ENCODE measurements at regions not wholly inside any gene's neighbourhood (a gene's known extent, or its start where the extent isn't known, plus 50 kb on each side); places are given as distances from the start of the nearest gene placed in this dataset.
"Not testable (repeated sequence)": the region's sequence is repeated elsewhere in the genome, so short reads cannot be mapped to it uniquely, and the experiment has no call there.

DNA sequence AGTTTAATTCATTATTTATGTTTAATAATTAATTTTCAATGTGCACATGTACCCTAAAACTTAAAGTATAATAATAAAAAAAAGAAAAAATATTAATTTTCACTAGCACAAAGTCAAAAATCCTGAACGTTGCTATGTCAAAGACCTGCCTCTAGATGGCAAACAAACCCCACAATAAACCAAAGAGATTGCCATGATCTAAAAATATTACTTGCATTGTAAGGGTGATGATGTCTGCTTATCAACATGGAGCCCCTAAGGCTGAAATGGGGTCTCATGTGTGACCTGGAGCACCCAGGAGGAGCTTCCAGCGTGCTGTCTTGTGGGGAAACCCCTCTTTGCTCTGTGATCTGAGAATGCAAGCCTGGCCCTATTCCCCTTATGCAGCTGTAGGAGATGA is 1259.3 kb downstream of the RPIA start:
- not testable (repeated sequence) for H3K4me1 ChIP-seq (ENCODE audit: control insufficient read depth, insufficient read depth, low read length); H3K27ac ChIP-seq (ENCODE audit: low read length); H3K27me3 ChIP-seq (ENCODE audit: control insufficient read depth, insufficient read depth, low read length); H3K4me3 ChIP-seq (ENCODE audit: low read length); H3K9me3 ChIP-seq (replicated peaks; ENCODE audit: control insufficient read depth, low read depth, low read length); DNase-seq; H3K36me3 ChIP-seq (ENCODE audit: control insufficient read depth, insufficient read depth, low read length)
- WGBS (ENCODE audit: insufficient coverage) = no CpG with 5 or more reads among the region's 2 CpGs

DNA sequence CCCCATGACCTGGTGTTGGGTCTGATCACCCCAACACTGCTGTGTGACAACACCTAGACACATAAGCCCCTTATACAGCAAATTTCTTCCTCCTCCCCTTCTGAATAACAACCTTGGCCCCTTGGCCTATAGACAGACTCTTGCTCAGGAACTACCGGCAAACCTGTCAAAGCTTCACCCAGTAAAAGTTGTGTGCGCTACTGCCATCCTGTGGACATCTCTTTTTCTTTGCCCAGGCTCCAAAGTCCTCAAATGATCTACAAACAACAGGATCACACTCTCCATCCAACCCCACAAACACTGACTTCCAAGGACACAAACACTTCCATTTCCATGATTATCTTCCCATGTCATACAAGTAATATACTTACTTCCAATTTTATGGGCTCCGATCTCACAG is 1265.8 kb downstream of the RPIA start:
- not testable (repeated sequence) for DNase-seq; H3K9me3 ChIP-seq (replicated peaks; ENCODE audit: control insufficient read depth, low read depth, low read length); H3K27me3 ChIP-seq (ENCODE audit: control insufficient read depth, insufficient read depth, low read length); H3K4me3 ChIP-seq (ENCODE audit: low read length); H3K36me3 ChIP-seq (ENCODE audit: control insufficient read depth, insufficient read depth, low read length); H3K27ac ChIP-seq (ENCODE audit: low read length); H3K4me1 ChIP-seq (ENCODE audit: control insufficient read depth, insufficient read depth, low read length)
- WGBS (ENCODE audit: insufficient coverage) = 65% methylated on average over 2 of the region's 3 CpGs

DNA sequence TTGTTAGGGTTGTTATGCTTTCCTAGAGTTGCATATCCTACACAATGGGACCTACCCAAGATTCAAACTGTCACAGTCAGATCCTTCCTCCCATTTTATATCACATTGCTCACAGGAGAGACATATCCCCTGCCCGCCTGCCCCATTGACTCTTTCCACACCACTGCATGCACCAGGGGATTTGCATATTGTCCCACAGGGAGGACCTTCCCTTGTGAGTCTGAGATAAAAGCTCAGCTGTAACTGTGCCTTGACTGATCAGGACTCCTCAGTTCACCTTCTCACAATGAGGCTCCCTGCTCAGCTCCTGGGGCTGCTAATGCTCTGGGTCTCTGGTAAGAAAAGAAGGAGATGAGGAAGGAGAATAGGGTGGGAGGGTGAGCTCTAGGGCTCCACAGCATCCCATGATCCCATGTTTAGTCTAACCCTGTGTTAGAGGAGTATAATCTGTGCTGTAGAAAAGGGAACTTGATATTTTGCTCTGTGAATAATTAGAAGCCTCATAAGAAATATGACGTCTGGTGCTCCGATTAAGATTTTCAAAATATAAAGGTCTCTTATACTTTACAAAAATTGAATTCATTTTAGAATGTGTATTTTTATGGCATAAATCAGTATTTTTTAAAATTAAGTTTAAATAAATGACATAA is 1268.4 kb downstream of the RPIA start:
- no CpG with 5 or more reads among the region's 3 CpGs for WGBS (ENCODE audit: insufficient coverage)
- H3K4me3 ChIP-seq (ENCODE audit: low read length) = not testable (repeated sequence)

DNA sequence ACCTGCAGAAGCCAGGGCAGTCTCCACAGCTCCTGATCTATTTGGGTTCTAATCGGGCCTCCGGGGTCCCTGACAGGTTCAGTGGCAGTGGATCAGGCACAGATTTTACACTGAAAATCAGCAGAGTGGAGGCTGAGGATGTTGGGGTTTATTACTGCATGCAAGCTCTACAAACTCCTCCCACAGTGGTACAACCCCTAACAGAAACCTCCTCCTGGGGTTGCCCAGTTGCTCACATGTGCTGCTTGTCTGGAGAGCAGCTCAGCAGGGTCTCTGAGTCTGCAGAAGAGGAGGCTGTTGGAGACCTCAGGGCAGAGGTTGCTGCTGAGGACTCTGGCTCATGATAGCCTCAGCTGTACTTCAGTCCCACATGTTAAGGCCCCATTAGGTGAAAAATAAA is 1269.1 kb downstream of the RPIA start:
- no CpG with 5 or more reads among the region's 2 CpGs for WGBS (ENCODE audit: insufficient coverage)
- H3K4me1 ChIP-seq (ENCODE audit: control insufficient read depth, insufficient read depth, low read length); H3K27ac ChIP-seq (ENCODE audit: low read length); H3K27me3 ChIP-seq (ENCODE audit: control insufficient read depth, insufficient read depth, low read length); H3K9me3 ChIP-seq (replicated peaks; ENCODE audit: control insufficient read depth, low read depth, low read length); H3K36me3 ChIP-seq (ENCODE audit: control insufficient read depth, insufficient read depth, low read length); H3K4me3 ChIP-seq (ENCODE audit: low read length); DNase-seq: not testable (repeated sequence)

More for the DNA sequence above, 1268.4 kb downstream of the RPIA start:
- H3K27me3 ChIP-seq (ENCODE audit: control insufficient read depth, insufficient read depth, low read length); H3K36me3 ChIP-seq (ENCODE audit: control insufficient read depth, insufficient read depth, low read length); DNase-seq; H3K27ac ChIP-seq (ENCODE audit: low read length); H3K9me3 ChIP-seq (replicated peaks; ENCODE audit: control insufficient read depth, low read depth, low read length); H3K4me1 ChIP-seq (ENCODE audit: control insufficient read depth, insufficient read depth, low read length): not testable (repeated sequence)

DNA sequence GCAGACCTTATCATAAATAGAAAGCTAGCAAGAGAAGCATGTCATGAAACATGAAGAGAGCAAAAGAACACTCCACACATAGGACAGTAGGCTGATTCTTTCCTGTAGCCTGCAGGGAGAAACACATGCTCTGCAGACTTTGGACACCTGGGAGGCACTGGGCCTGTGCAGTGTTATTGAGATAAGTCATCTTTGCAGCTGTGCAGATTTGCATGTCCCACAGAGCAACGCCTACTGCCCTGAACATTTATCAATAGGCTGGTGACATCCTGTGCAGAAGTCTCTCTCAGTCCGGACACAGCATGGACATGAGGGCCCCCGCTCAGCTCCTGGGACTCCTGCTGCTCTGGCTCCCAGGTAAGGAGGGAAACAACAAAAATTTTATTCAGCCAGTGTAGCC is 1277.1 kb downstream of the RPIA start:
- not testable (repeated sequence) for H3K9me3 ChIP-seq (replicated peaks; ENCODE audit: control insufficient read depth, low read depth, low read length); H3K4me3 ChIP-seq (ENCODE audit: low read length); H3K27me3 ChIP-seq (ENCODE audit: control insufficient read depth, insufficient read depth, low read length); H3K27ac ChIP-seq (ENCODE audit: low read length); DNase-seq; H3K36me3 ChIP-seq (ENCODE audit: control insufficient read depth, insufficient read depth, low read length); H3K4me1 ChIP-seq (ENCODE audit: control insufficient read depth, insufficient read depth, low read length)
- WGBS (ENCODE audit: insufficient coverage) = no CpG with 5 or more reads among the region's 3 CpGs

DNA sequence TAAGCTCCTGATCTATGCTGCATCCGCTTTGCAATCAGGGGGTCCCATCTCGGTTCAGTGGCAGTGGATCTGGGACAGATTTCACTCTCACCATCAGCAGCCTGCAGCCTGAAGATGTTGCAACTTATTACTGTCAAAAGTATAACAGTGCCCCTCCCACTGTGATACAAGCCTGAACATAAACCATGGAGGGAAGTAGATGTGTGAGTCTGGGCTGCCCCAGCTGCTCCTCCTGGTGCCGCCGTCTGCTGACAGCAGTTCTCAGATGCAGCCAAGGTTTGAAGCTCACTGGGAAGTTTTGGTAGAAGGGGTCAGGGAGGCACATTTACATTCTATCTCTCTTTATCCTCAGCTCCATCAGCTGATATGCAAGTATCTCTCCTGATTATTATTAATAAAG is 1277.7 kb downstream of the RPIA start:
- no CpG with 5 or more reads among the region's 4 CpGs for WGBS (ENCODE audit: insufficient coverage)
- H3K9me3 ChIP-seq (replicated peaks; ENCODE audit: control insufficient read depth, low read depth, low read length); H3K27me3 ChIP-seq (ENCODE audit: control insufficient read depth, insufficient read depth, low read length); H3K36me3 ChIP-seq (ENCODE audit: control insufficient read depth, insufficient read depth, low read length); H3K4me3 ChIP-seq (ENCODE audit: low read length); H3K4me1 ChIP-seq (ENCODE audit: control insufficient read depth, insufficient read depth, low read length); H3K27ac ChIP-seq (ENCODE audit: low read length); DNase-seq: not testable (repeated sequence)

DNA sequence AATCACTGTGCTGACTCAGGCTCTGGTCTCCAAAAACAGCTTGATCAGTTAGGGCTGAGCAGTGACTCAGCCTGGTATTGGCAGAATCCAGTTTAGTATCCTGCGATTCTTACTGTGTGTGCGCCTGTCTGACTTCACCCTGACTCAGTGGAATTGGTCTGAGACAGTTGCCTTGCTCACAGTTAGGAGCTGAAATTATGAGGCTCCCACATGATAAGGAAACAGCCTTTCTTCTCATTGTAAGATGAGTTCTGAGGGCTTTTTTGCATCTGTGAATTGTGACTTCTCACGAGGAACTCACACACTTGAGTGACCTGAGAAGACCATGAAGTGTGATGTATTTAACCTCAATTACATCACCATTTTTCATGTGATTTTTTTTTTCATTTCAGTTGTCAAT is 1282.4 kb downstream of the RPIA start:
- not testable (repeated sequence) for DNase-seq; H3K9me3 ChIP-seq (replicated peaks; ENCODE audit: control insufficient read depth, low read depth, low read length); H3K4me3 ChIP-seq (ENCODE audit: low read length); H3K27ac ChIP-seq (ENCODE audit: low read length); H3K36me3 ChIP-seq (ENCODE audit: control insufficient read depth, insufficient read depth, low read length); H3K27me3 ChIP-seq (ENCODE audit: control insufficient read depth, insufficient read depth, low read length); H3K4me1 ChIP-seq (ENCODE audit: control insufficient read depth, insufficient read depth, low read length)
- 80% methylated on average over 1 of the region's 3 CpGs for WGBS (ENCODE audit: insufficient coverage)

GRCh38 chr2:89979826-89980537 is 1288.5 kb downstream of the RPIA start:
- no CpG with 5 or more reads among the region's 2 CpGs for WGBS (ENCODE audit: insufficient coverage)
- not testable (repeated sequence) for DNase-seq; H3K27me3 ChIP-seq (ENCODE audit: control insufficient read depth, insufficient read depth, low read length); H3K36me3 ChIP-seq (ENCODE audit: control insufficient read depth, insufficient read depth, low read length); H3K27ac ChIP-seq (ENCODE audit: low read length); H3K4me3 ChIP-seq (ENCODE audit: low read length); H3K9me3 ChIP-seq (replicated peaks; ENCODE audit: control insufficient read depth, low read depth, low read length); H3K4me1 ChIP-seq (ENCODE audit: control insufficient read depth, insufficient read depth, low read length)

DNA sequence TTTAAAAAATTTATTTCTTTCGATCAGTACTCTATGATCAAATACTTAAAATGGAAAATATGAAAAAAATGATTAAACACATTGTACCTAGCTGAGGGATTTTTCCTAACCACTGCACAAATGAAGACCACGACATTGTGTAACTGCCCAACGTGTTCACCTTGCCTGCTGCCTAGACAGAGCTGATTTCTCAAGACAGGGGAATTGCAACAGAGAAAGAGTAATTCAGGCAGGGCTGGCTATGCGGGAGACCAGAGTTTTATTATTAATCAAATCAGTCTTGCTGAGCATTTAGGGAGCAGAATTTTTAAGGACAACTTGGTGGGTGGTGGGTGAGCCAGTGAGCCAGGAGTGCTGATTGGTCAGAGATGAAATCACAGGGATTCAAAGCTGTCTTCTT is 1290.8 kb downstream of the RPIA start:
- not testable (repeated sequence) for H3K36me3 ChIP-seq (ENCODE audit: control insufficient read depth, insufficient read depth, low read length); DNase-seq; H3K4me1 ChIP-seq (ENCODE audit: control insufficient read depth, insufficient read depth, low read length); H3K27me3 ChIP-seq (ENCODE audit: control insufficient read depth, insufficient read depth, low read length); H3K4me3 ChIP-seq (ENCODE audit: low read length); H3K27ac ChIP-seq (ENCODE audit: low read length); H3K9me3 ChIP-seq (replicated peaks; ENCODE audit: control insufficient read depth, low read depth, low read length)
- WGBS (ENCODE audit: insufficient coverage) = no CpG with 5 or more reads among the region's 4 CpGs

- not testable (repeated sequence) for H3K4me3 ChIP-seq (ENCODE audit: low read length); H3K4me1 ChIP-seq (ENCODE audit: control insufficient read depth, insufficient read depth, low read length); H3K9me3 ChIP-seq (replicated peaks; ENCODE audit: control insufficient read depth, low read depth, low read length); H3K27me3 ChIP-seq (ENCODE audit: control insufficient read depth, insufficient read depth, low read length); H3K36me3 ChIP-seq (ENCODE audit: control insufficient read depth, insufficient read depth, low read length); DNase-seq; H3K27ac ChIP-seq (ENCODE audit: low read length)
- WGBS (ENCODE audit: insufficient coverage) = no CpG with 5 or more reads among the region's 3 CpGs
Observed at GRCh38 chr2:89985650-89986049, 1294.2 kb downstream of the RPIA start.

GRCh38 chr2:89986532-89986931 is 1295.1 kb downstream of the RPIA start:
- H3K36me3 ChIP-seq (ENCODE audit: control insufficient read depth, insufficient read depth, low read length); H3K4me1 ChIP-seq (ENCODE audit: control insufficient read depth, insufficient read depth, low read length); DNase-seq; H3K27me3 ChIP-seq (ENCODE audit: control insufficient read depth, insufficient read depth, low read length); H3K4me3 ChIP-seq (ENCODE audit: low read length); H3K9me3 ChIP-seq (replicated peaks; ENCODE audit: control insufficient read depth, low read depth, low read length); H3K27ac ChIP-seq (ENCODE audit: low read length): not testable (repeated sequence)
- WGBS (ENCODE audit: insufficient coverage) = 0% methylated on average over 1 of the region's 4 CpGs

Measured in muscle of leg (tissue), 3 donors.